Common myeloid progenitor, CD34-positive (primary cell): ENCODE measurements at regions not wholly inside any gene's neighbourhood (a gene's known extent, or its start where the extent isn't known, plus 50 kb on each side); places are given as distances from the start of the nearest gene placed in this dataset.
"Not testable (repeated sequence)": the region's sequence is repeated elsewhere in the genome, so short reads cannot be mapped to it uniquely, and the experiment has no call there.

Source experiments
- CTCF ChIA-PET: fragments of 350-600 bp; sonication (Branson Sonifier 250); formaldehyde crosslinking; loops from one replicate; lab custom pipeline; 2021; ENCODE audit warnings: antibody characterized with exemption; lab: Charles Lee
- POLR2A ChIA-PET: fragments of 350-600 bp; sonication (Branson Sonifier 250); formaldehyde crosslinking; loops from one replicate; lab custom pipeline; 2021; ENCODE audit warnings: antibody characterized with exemption; lab: Charles Lee
- DNase-seq, 3 donors: peaks; one replicate each; pipeline versions ENCODE4 v3.0.0 to v3.0.0-alpha.2; 2013
- H3K27ac ChIP-seq, 2 experiments: 1 replicate in 1 of 2; 2 replicates in 1 of 2; pipeline ENCODE4 v1.7.0; 2013; ENCODE audit warnings: inconsistent platforms in 2 of 2, low read length in 2 of 2, mild to moderate bottlenecking in 2 of 2, low read depth in 1 of 2, moderate library complexity in 1 of 2; ENCODE audit not compliant: severe bottlenecking in 2 of 2, insufficient read depth in 1 of 2, poor library complexity in 1 of 2
- H3K27me3 ChIP-seq, 5 experiments: replicated peaks in 2 of 5; 1 replicate in 3 of 5; 2 replicates in 2 of 5; pipeline versions ENCODE4 v1.6.1 to v1.7.0; 2013; ENCODE audit warnings: low read length in 4 of 5, mild to moderate bottlenecking in 2 of 5, moderate library complexity in 2 of 5, inconsistent platforms in 1 of 5; ENCODE audit not compliant: insufficient read depth in 5 of 5, control insufficient read depth in 4 of 5
- H3K36me3 ChIP-seq, 4 experiments: 1 replicate in 2 of 4; 2 replicates in 2 of 4; pipeline versions ENCODE4 v1.6.1 to v1.7.0; 2013; ENCODE audit warnings: low read length in 3 of 4, control low read depth in 1 of 4, mild to moderate bottlenecking in 1 of 4; ENCODE audit not compliant: control insufficient read depth in 4 of 4, insufficient read depth in 4 of 4
- H3K4me1 ChIP-seq, 4 experiments: 1 replicate in 3 of 4; 2 replicates in 1 of 4; pipeline versions ENCODE4 v1.6.1 to v1.7.1; 2013; ENCODE audit warnings: low read length in 3 of 4, mild to moderate bottlenecking in 3 of 4, control low read depth in 1 of 4, inconsistent platforms in 1 of 4, moderate library complexity in 1 of 4; ENCODE audit not compliant: control insufficient read depth in 4 of 4, insufficient read depth in 4 of 4; ENCODE audit errors: control extremely low read depth in 1 of 4
- H3K4me3 ChIP-seq, 7 experiments: 1 replicate in 4 of 7; 2 replicates in 3 of 7; pipeline versions ENCODE4 v1.5.1 to v1.7.0; 2013; ENCODE audit warnings: mild to moderate bottlenecking in 7 of 7, low read length in 6 of 7, moderate library complexity in 6 of 7, inconsistent platforms in 2 of 7, low read depth in 2 of 7, control low read depth in 1 of 7; ENCODE audit not compliant: insufficient read depth in 4 of 7, control insufficient read depth in 1 of 7; ENCODE audit errors: extremely low read depth in 1 of 7
- H3K9me3 ChIP-seq, 5 experiments: 1 replicate in 4 of 5; 2 replicates in 1 of 5; pipeline versions ENCODE4 v1.6.1 to v1.7.1; 2013; ENCODE audit warnings: low read length in 4 of 5, mild to moderate bottlenecking in 2 of 5, inconsistent platforms in 1 of 5, low read depth in 1 of 5, moderate library complexity in 1 of 5; ENCODE audit not compliant: control insufficient read depth in 4 of 5, insufficient read depth in 2 of 5; ENCODE audit errors: control extremely low read depth in 1 of 5
- WGBS: methylation state at CpG from one replicate; pipeline ENCODE4 v1.1.5; 2013; ENCODE audit not compliant: insufficient coverage; 5-methylcytosine and 5-hydroxymethylcytosine counted together

DNA sequence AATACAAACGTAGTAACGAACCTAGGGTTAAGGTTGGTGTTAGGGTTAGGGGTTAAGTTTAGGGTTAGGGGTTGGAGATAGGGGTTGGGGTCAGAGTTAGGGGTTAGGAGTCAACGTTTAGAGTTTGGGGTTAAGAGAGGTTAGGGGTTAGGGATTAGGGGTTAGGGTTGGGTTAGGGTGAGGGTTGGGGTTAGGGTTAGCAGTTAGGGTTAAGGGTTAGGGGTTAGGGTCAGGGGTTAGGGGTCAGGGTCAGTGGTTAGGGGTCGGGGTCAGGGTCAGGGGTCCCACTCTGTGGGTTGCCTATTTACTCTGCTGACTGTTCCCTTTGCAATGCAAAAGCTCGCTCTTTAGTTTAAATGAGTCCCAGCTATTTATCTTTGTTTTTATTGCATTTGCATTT lies 275.5 kb downstream of the CCDC74A start:
- H3K4me3 ChIP-seq, H3K36me3 ChIP-seq, H3K27ac ChIP-seq, POLR2A ChIA-PET, CTCF ChIA-PET, DNase-seq, H3K9me3 ChIP-seq, H3K27me3 ChIP-seq, H3K4me1 ChIP-seq: not testable (repeated sequence)
- WGBS = 75% methylated on average over 2 of the region's 5 CpGs

DNA sequence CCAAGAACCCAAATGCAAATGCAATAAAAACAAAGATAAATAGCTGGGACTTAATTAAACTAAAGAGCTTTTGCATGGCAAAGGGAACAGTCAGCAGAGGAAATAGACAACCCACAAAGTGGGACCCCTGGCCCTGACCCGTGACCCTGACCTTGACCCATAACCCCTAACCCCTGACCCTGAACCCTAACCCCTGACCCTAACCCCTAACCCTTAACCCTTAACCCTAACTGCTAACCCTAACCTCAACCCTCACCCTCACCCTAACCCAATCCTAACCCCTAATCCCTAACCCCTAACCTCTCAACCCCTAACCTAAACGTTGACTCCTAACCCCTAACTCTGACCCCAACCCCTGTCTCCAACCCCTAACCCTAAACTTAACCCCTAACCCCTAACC lies 284.9 kb downstream of the CCDC74A start:
- 100% methylated on average over 1 of the region's 2 CpGs for WGBS
- H3K4me3 ChIP-seq, CTCF ChIA-PET, H3K36me3 ChIP-seq, H3K27ac ChIP-seq, POLR2A ChIA-PET, H3K4me1 ChIP-seq, DNase-seq, H3K9me3 ChIP-seq, H3K27me3 ChIP-seq: not testable (repeated sequence)

DNA sequence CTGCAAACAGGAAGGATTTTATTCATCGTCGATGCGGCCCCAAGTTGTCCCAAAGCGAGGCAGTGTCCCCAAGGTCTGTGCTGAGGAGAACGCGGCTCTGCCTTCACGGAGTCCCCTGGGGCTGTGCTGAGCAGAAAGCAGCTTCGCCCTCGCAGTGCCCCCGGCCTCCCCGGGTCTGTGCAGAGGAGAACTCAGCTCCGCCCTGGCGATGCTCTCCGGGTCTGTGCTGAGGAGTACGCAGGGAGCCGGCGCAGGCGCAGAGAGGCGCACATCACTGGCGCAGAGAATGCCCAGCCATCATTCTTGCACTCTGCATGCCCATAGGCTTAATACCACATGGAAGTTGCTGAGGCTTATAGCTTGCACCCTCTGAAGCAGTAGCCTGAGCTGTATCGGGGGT lies 285.7 kb downstream of the CCDC74A start:
- H3K27me3 ChIP-seq, H3K9me3 ChIP-seq, DNase-seq, H3K4me1 ChIP-seq, CTCF ChIA-PET, H3K4me3 ChIP-seq, H3K27ac ChIP-seq, H3K36me3 ChIP-seq, POLR2A ChIA-PET: not testable (repeated sequence)
- 98% methylated on average over 20 of the region's 21 CpGs for WGBS

DNA sequence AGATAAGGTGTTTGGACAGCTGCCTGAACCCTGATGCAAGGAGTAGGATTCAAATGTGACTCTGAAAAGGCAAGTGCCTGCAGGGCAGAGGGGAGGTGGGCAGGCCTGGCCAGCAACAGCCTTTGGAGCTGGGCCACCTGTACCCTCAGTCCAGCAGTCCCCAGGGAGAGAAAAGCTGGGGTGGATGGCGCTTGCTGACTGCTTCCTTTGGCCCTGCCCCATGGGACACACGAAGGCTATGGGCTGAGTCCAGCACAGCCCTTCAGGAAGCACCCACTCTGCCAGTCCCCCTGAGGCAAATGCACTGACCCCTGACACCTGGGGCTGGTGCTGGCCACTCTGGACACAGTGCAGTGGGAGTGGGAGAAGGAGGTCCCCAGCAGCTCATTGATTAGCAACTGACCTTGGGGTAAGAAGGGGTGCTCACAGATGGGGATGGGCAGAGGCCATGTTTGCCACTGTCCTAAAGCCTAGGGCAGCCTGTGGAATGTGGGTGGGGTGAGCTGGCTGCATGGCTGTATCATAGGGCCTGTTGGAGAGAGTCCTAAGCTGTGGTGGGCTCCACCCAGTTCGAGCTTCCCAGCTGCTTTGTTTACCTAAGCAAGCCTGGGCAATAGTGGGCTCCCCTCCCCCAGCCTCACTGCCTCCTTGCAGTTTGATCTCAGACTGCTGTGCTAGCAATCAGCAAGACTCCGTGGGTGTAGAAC lies 290.7 kb downstream of the CCDC74A start:
- DNase-seq, POLR2A ChIA-PET, H3K36me3 ChIP-seq, CTCF ChIA-PET, H3K4me1 ChIP-seq, H3K4me3 ChIP-seq, H3K27me3 ChIP-seq, H3K27ac ChIP-seq, H3K9me3 ChIP-seq: not testable (repeated sequence)
- whole genome bisulfite sequencing = no CpG with 5 or more reads among the region's 4 CpGs

DNA sequence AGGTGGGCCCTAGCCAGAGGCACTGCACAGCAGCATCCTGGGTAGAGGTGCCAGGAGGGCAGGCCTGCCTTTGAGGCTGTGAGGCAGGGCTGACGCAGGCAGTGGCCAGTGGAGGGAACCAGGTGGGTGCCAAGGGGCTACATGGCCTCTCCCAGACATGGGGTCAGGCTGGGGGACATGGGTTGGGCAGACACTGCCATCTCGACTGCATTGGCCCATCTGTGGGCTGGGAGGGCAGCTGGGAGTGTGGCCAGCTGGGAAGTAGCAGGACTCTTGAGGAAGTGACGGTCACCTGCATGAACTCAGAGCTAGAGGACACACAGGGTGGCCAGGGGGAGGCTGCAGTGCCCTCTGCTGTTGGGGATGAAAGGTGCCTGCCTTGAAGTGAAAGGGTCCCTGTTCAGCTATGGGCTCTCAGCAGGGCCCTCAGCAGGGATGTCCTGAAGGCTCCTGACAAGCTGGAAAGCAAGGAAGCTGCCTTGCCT lies 294.6 kb downstream of the CCDC74A start:
- CTCF ChIA-PET, H3K27ac ChIP-seq, DNase-seq, H3K27me3 ChIP-seq, H3K4me3 ChIP-seq, H3K36me3 ChIP-seq, H3K9me3 ChIP-seq, H3K4me1 ChIP-seq, POLR2A ChIA-PET: not testable (repeated sequence)
- 93% methylated on average over 3 of the region's 3 CpGs for WGBS

DNA sequence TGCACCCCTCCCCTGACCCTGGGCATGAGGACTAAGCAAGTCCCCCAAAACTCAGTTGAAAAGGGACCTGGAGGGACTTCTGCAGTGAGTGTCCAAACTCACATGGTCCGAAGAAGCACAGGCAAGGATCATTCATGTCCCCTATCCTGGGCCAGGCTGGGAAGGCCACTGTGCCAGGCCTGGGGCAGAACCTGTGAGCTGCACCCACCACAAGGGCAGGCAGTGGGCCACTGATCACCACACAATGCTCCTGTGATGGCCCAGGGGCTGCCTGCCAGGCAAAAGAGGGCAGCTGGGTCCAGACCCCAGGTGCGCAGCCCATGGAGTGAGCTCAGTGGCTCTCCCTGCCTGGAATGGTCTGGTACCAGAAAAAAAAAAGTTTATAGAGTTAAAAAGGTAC lies 295.4 kb downstream of the CCDC74A start:
- CTCF ChIA-PET, H3K36me3 ChIP-seq, H3K27me3 ChIP-seq, H3K27ac ChIP-seq, DNase-seq, H3K4me1 ChIP-seq, H3K9me3 ChIP-seq, H3K4me3 ChIP-seq, POLR2A ChIA-PET: not testable (repeated sequence)
- 100% methylated on average over 2 of the region's 2 CpGs for WGBS

DNA sequence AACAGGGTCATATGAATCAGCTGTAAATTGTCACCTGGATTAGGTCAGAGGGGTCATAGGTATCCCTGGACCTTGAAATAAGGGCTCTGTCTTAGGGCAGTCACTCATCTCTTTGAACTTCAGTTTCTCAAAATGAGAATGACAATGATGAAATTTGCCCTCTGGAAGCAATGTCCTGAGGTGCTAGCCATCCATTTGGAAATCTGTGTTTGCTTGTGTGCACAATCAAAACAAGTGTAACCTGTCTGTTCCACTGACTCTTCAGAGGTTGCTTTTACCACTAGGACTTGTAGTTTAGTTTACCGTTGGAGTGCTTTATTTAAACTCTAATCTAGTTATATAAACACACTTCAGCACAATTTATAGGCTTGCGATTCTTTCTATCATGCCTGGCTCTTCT lies 297.3 kb downstream of the CCDC74A start:
- POLR2A ChIA-PET, H3K4me3 ChIP-seq, H3K4me1 ChIP-seq, H3K9me3 ChIP-seq, H3K36me3 ChIP-seq, H3K27me3 ChIP-seq, DNase-seq, CTCF ChIA-PET, H3K27ac ChIP-seq: not testable (repeated sequence)
- WGBS = 83% methylated on average over 1 of the region's 2 CpGs
